PC-3 (cell line): ENCODE measurements at regions not wholly inside any gene's neighbourhood (a gene's known extent, or its start where the extent isn't known, plus 50 kb on each side); places are given as distances from the start of the nearest gene placed in this dataset.

Experiments used
- EZH2 ChIP-seq: fragments of 300-600 bp; sonication (generic); IDR thresholded peaks from one replicate; pipeline ENCODE4 v1.6.1; 2017; ENCODE audit warnings: antibody characterized with exemption, mild to moderate bottlenecking, low read length; ENCODE audit not compliant: unreplicated experiment
- TF ChIP-seq, protein P1 (sequence below): fragments of 300-600 bp; sonication (generic); conservative IDR thresholded peaks from 2 replicates; pipeline ENCODE4 v1.5.1; 2017; ENCODE audit warnings: antibody characterized with exemption, low read depth, mild to moderate bottlenecking, low read length

- TF ChIP-seq, protein P1, sequence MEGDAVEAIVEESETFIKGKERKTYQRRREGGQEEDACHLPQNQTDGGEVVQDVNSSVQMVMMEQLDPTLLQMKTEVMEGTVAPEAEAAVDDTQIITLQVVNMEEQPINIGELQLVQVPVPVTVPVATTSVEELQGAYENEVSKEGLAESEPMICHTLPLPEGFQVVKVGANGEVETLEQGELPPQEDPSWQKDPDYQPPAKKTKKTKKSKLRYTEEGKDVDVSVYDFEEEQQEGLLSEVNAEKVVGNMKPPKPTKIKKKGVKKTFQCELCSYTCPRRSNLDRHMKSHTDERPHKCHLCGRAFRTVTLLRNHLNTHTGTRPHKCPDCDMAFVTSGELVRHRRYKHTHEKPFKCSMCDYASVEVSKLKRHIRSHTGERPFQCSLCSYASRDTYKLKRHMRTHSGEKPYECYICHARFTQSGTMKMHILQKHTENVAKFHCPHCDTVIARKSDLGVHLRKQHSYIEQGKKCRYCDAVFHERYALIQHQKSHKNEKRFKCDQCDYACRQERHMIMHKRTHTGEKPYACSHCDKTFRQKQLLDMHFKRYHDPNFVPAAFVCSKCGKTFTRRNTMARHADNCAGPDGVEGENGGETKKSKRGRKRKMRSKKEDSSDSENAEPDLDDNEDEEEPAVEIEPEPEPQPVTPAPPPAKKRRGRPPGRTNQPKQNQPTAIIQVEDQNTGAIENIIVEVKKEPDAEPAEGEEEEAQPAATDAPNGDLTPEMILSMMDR = no peak
- TF ChIP-seq EZH2 = no peak
Observed at GRCh38 chr11:116326146-116326545, 446.6 kb downstream of the BUD13 start.
